GM21515 (cell line): ENCODE measurements at regions not wholly inside any gene's neighbourhood (a gene's known extent, or its start where the extent isn't known, plus 50 kb on each side); places are given as distances from the start of the nearest gene placed in this dataset.
"Not testable (repeated sequence)": the region's sequence is repeated elsewhere in the genome, so short reads cannot be mapped to it uniquely, and the experiment has no call there.

Source experiments
- ATAC-seq: cut with Tn5 transposase; IDR thresholded peaks from one replicate; pipeline ENCODE4 v1.9.1; 2021; ENCODE audit not compliant: unreplicated experiment

DNA sequence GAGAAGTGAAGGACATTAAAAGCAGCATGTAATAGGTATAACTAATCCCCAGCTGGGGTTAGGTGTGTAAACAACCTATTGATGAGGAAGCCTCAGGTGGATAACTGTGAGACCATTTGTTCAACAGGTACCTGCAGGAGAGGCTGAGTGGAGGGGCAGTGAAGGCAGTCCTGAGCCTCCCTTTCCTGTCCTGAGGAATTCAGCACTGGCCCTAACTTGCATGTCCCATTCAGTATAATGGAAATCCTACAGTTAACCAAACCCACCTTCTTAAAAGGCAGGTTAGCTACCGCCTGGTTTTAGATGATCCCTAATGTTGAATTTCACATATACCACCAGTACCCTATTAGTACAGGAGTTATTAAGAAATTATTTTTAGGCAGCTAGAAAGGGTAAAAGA, 225.9 kb upstream of the GOT2 start:
- no peak for ATAC-seq

DNA sequence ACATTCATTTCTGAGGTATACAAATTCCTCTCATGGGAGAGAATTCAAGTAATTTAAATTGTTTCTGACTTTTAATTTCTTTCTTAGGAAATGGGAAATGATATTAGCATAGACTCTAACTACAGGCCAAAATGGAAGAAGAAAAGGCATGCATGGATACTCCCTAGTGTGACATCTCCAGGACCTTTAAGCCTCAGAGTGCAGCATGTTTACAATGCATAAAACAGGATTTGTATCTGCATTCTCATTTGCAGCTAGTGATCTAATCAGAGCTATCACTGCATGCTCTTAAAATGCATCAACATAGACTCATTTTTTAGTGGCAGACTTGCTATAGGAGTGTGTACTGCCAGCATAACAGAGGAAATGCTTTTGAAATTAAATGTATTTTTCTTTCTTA, 224.6 kb upstream of the GOT2 start:
- ATAC-seq = no peak

DNA sequence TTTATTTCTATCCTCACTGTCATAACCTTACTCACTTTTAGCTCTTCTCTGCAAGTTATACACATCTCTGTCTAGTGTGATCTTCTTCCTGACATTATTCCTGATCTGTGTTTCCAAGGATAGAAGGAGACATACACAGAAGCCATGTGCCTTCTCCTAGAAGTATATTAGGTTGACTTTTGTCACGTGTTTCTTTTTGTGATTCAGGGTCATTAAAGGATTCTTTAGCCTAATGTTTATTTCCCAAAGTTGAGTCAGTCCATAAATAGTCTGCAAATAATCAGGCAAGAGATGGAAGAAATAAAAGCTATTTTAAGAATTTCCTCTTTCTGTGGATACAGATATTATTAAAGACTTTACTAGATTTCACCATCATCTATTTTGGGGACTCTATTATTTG, 214.1 kb upstream of the GOT2 start:
- ATAC-seq = no peak

DNA sequence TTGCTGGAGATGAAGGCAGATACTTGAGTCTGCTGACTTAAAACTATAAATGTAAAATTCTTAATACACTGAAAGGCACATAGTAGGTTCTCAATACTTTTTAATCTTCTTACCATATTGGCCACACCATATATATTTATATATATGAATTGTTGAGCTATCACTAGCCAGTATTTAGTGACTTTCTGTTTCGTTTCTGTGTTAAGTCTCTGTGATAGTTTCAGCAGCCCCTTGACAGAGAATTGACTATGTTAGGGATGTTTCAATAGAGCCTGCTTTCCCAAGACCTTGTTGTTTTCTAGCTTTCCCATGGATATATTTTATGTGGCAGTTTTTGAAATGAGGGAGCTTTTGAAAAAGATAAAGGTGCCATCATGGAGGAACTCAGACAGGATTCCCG, 206.5 kb upstream of the GOT2 start:
- no peak for ATAC-seq

DNA sequence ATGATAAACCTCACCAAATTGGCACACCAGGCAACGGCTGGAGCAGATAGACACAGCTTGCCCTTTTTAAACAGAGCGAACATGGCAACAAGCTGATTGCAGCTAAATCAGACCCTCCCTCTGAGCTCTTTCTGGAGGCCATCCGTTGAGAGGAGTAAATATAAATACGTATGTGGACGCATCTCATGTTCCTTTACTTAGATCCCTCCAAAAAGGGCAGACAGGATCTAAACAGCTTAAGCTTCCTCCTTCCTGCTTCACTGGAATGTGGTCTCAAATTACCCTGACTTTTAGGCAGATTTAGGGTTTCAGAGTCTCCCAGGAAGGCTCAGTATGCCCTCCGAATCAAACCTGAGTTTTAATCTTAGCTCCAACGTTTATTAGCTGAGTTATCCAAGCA, 204.7 kb upstream of the GOT2 start:
- no peak for ATAC-seq

DNA sequence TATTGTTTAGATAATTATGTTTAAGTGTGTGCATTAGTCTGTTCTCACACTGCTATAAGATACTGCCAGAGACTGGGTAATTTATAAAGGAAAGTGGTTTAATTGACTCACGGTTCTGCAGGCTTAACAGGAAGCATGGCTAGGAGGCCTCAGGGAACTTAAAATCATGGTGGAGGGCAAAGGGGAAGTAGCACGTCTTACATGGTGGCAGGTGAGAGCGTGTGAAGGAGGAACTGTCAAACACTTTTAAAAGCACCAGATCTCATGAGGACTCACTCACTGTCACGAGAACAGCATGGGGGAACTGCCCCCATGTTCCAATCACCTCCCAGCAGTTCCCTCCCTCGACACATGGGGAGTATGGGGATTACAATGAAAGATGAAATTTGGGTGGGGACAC, 203.5 kb upstream of the GOT2 start:
- no peak for ATAC-seq

DNA sequence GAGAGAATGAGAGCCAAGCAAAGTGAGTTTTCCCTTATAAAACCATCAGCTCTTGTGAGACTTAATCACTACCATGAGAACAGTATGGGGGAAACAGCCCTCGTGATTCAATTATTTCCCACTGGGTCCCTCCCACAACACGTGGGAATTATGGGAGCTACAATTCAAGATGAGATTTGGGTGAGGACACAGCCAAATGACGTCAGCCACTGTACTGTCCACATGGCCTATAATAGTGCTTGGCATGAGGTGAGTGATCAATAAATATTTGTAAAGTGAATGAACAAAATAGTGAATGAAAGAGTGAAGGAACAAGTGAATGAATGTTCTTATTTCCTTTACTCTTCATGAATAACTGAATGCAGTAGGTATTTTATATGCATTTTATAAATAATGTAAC, 199.1 kb upstream of the GOT2 start:
- ATAC-seq = no peak

DNA sequence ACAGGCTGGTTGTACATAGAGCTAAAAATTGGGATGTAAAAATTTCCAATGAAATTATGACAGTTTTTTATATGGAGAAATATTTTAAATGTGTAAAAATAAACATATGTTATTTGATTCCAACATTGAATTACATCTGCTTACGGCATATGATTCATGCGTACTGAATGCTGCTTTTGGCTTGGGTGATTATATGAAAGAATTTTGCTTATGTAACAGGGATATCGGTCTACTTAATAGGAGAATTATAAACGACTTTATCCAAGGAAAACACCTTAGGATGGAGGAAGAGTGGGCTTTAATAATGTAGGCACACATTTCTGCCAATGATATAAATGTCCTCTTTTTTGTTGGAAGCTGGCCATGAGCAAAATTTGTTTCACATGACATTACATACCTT, 197.3 kb upstream of the GOT2 start:
- no peak for ATAC-seq

DNA sequence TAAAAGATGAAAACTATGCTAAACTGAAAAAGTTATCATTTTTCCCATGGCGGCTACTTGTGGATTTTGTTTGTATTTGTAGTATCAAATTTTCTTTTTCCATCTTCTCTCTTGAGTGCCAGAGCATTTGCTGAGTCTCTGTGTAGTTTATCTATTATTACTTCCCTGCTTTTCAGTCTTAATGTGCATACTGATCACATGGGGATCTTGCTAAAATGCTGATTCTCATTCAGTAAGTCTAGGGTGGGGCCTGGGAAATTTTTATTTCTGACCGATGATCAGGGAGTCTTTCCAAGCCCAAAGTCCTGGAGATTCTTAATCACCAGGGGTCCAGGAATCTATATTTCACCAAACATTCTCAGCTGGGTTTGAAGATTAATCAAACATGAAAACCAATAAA, 189.0 kb upstream of the GOT2 start:
- no peak for ATAC-seq

DNA sequence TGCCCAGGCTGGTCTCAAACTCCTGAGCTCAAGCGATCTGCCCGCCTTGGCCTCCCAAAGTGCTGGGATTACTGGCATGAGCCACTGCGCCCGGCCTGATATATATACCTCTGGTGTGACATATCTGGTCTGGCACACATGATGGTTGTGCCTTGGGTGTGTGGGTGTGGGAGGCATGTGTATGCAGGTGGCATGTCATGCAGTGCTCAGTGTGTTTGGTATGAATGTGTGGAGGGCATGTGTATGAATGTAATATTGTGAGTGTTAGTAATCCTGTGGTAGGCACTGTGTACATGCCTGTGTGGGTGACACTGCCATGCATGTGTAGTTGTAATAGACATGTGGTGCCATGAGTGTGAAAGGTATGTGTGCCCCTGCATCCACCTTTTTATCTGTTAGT, 179.3 kb upstream of the GOT2 start:
- no peak for ATAC-seq

DNA sequence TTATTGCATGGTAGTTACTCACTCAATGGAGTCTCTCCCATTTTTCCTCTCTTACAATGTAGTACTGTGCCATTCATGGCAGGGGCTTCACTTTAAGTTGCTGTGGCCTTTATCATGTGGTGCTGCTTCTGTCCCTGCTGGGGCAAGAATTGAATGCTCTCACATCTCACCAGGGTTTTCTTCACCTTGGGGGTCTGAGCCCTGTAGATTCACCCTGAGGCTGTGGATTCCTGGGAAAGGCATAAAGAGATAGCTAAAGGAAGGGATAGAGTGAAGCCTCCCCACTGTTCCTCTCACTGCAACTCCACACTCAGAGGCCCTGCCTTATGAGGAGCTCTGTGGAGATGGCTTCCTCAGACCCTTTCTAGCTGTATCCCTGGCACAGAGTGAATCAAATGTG, 178.5 kb upstream of the GOT2 start:
- ATAC-seq = no peak

DNA sequence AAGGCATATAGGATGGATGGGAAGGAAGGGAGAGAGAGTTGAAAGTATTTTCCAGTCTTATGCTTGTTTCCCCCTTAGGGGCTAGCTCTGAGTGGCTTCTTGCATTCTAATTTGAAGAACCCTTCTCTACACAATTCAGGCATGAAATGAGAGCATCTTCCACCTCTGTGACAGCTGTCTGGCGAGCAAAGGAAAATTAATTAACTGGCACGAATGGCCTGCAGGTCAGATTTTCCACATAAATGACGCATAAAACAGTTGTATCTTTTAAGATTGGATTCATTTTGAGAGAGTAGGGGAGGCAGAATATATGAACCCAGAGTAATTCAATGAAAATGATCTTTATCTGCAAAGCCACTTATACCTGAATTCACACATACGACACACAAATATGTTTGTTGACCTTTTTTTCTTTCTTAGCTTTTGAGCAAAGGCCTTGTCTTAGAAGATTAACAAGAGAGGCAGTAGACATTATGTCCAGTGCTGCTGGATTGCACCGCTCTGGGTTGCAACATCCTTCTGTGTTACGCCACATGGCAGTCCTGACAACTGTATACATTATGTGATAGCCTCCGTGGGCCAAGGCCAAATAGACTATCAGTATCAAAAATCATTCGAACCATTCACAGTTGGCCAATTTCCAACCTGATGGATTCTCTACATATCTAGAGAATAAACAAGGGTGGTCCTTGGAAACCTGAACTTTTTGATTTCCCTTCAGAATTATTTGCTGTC, 173.0 kb upstream of the GOT2 start:
- no peak for ATAC-seq

DNA sequence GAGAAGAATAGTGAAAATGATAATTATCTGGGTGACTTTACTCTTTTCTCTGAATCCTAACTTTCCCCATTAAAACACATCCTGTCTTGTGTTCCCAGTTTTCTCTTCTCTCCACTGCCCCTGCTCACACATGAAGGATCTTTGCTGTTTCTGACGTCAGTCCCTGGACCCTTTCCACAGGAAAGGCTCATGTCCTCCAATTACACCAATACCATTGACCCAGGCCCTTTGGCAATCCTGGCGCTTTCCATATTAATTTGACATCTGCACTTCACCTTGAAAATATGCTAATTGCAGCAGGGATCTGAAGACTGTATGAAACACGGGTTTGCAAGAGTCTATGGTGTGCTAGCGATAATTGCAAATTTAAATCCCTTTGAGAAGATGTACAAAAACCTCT, 170.2 kb upstream of the GOT2 start:
- no peak for ATAC-seq

DNA sequence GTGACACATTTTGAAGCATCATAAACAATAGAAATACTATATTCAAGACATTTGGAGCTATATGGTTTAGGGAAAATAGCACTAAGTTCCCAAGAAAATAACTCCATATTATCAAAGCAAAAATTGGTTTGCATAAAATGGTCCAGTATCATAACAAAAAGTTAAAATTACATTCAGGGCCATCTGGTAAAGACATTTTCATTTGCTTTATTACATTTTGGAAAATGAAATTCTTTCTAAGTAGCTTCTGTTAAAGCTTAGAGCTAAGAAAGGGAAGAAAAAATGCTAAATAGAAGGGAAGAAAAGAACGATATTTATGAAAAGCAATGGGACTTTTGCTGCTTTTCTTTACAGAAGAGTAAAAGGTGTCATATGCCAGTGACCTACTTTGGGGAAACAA, 155.4 kb upstream of the GOT2 start:
- no peak for ATAC-seq

DNA sequence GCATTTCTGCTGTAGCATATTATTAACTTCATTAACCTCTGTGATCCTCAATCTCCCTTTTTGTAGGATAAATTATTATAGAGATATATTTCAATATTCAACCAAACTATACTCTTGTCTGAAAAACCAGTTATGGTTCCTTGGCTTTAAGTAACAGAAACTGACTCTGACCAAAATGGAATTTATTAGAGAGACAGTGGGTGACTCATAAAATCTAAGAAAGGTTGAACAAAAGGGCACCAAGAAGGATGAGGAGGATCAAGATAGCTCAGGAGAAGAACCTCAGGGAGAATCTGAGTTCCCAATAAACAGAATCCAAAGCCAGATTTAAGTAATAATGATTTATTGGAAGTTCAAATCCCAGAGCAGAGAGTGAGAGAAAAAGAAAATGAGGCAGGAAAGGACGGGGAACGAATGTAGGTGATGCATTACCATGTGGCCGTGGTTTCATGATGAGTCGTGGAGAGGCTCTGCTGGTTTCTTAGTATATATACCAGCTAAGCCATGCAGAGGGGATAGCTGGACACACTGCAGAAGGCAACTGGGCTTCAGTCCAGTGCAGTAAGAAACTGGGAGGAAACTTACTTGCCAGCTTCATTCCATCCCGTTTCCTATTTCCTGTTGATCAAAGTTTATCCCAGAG, 151.5 kb upstream of the GOT2 start:
- ATAC-seq = no peak

DNA sequence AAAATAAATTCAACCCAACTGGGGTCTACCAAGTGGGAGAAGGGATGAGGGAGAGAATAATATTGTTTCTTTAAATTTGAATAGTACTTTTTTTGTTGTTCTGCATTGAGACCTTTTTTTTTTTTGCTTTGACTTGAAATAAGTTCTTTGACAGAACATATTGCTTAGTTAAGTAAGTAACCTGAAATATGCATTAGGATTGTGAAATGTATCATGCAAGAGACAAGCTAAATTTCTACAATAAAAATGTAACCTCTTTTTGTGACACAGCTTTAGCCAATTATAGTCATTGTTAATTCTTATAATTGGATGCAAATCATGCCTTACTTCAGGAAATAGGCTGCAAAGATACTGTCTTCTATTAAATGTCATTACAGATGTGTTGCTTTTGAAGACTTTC, 150.0 kb upstream of the GOT2 start:
- no peak for ATAC-seq

DNA sequence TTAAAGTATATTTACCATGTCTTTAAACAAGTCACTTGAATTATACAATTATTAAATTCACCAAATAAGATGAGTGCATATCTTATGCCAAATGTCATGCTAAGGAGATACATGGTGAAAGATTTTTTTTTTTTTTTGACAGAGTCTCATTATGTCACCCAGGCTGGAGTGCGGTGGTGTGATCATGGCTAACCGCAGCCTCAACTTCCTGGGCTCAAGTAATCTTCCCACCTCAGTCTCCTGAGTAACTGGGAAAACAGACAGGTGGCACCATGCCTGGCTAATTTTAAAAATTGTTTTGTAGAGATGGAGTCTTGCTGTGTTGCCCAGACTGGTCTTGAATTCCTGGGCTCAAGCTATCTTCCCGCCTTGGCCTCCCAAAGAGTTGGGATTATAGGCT, 149.0 kb upstream of the GOT2 start:
- ATAC-seq = no peak

DNA sequence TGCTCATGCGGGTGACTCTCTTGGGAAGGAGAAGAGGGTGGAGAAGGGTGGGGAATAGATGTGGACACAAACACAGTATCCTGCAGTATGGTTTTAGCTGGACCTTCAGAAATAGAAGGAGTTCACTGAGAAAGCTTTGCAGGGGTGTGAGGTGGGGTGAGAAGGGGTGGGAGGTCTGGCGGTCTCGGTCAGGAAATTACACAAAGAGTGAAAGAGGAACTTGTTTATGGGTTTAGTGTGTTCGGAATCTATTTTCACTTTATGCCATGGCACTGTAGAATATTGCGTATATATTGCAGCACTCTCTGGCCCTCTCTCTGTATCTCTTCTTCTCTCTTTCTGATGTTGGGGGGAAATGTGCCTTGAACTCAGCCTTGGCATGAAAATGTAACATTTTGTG, 148.2 kb upstream of the GOT2 start:
- ATAC-seq = peak; percentile 91

DNA sequence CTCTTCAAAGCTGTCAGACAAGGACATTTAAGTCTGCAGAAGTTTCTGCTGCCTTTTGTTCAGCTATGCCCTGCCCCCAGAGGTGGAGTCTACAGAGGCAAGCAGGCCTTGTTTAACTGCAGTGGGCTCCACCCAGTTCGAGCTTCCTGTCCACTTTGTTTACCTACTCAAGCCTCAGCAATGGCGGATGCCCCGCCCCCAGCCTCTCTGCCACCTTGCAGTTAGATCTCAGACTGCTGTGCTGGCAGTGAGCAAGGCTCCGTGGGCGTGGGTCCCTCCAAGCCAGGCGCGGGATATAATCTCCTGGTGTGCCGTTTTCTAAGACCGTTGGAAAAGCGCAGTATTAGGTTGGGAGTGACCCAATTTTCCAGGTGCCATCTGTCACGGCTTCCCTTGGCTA, 144.5 kb upstream of the GOT2 start:
- not testable (repeated sequence) for ATAC-seq

DNA sequence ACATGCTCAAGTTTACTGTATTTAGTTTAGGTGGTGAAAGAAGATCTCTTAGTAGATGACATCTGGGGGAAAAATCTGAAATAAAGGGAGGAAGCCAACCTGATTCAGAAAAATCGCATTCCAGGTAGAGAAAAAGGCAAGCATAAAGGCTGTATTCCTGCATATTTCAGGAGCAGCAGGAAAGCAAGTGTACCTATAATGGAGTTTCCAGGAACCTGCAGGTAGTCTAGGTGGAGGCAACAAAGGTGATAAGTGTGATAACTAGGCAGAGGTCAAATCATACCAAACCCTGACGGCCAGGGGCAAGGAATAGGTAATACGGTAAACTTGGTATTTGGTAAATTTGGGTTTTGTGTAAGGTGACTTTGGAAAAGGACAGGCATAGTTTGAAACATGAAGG, 132.8 kb upstream of the GOT2 start:
- ATAC-seq = no peak

DNA sequence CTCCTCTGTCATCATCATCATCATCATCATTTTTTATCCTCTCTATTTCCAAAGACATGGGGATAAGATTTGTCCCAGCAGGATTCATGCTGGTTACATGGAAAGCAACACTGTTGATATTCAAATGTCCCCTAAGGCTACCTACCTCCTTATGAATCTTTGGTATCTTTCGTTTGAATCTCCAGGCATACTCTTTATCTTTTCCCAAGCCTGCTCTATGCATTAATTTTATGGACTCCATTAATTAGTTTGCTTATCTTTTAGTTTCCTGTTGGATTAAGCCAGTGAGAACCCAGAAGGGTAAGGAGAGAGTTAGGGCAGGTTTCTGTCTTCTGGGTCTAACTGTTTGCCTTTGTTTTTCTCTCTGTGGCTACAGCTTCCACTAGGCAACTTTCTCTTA, 129.6 kb upstream of the GOT2 start:
- no peak for ATAC-seq

DNA sequence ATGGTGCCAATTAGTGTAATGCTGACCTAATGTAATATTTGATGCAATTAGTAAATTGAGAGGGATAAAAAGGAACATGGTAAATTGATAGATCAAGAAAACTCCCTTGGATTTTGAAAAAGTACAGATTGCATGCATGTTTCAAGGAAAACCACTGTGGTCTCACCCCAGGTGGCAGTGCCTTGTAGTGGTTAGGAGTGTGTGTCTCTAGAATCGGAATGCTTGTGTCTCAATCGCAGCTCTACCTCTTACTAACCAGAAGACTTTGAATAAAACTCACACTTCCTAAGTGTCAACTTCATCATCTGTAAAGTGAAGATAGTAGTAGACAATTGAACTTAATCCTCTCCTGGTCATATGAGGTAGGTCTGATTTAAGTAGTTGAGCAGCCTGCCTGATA, 128.9 kb upstream of the GOT2 start:
- no peak for ATAC-seq
